Amygdala (tissue), 56 donors: ENCODE measurements at regions not wholly inside any gene's neighbourhood (a gene's known extent, or its start where the extent isn't known, plus 50 kb on each side); places are given as distances from the start of the nearest gene placed in this dataset.

ENCODE experiments used
- DNase-seq, 56 donors: peaks; one replicate each; lab custom pipeline; 2025; lab: John Stamatoyannopoulos, UW

DNA sequence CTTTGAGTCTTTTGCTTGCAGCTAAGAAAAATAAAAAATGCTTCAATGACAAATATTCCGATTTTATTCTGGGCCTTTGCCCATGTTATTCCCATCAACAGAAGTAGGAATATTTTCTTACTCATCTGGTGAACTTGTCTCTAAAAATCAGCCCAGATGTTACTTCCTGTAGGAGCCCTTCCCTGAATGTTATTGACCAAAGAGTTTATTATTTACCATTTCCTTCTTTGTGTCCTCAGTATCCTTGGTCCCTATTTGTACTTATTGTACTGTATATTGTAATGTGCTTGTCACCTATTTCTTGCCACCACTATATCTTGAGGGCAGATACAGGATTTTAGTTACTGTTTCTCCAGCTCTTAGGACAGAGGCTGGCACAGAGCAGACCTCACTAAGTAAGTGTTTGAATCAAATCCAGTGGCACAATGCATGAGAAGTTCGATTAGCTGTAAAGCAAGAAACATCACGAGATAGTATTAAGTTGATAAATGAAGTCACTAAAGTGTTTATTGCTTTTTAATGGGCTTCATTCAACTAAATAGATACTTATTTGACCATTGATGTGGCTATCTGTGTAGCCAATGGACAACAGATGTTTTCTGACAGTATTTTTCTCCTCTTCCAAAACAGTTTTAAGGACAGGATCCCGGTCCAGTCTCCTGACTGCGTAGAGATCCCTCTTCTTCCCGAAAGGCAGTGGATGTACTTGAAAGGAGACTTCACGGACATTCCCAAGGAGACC lies 109.1 kb downstream of the DDX1 start:
- DNase-seq: no peak

- no peak for DNase-seq
These were observed 109.8 kb downstream of the DDX1 start for GRCh38 chr2:15701341-15701907.

- DNase-seq: no peak
These were observed 110.3 kb downstream of the DDX1 start for GRCh38 chr2:15701991-15702390.

DNA sequence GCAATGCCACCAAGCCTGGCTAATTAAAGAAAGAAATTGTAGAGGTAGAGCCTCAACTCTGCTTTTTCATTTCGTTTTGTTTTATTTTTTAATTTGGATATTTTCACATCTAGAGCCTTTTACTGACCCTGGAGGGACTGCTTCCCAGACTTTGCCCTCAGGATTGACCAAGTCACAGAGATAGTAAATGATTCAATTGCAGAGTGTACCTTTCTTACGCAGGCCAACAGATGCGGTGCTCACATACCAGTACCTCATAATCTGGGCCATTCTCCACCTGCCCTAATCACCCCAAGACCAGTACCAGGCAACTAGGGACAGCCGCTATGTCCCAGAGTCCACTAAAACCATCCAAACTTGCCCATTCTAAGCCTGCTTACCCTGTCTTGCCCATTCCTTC lies 110.8 kb downstream of the DDX1 start:
- DNase-seq: no peak

GRCh38 chr2:15703365-15703869 lies 111.7 kb downstream of the DDX1 start:
- DNase-seq: no peak

GRCh38 chr2:15704086-15704787 lies 112.6 kb downstream of the DDX1 start:
- no peak for DNase-seq

GRCh38 chr2:15704788-15705115 lies 113.1 kb downstream of the DDX1 start:
- no peak for DNase-seq

- DNase-seq: no peak
These were observed 113.6 kb downstream of the DDX1 start for GRCh38 chr2:15705310-15705709.

- DNase-seq: no peak
These were observed 114.2 kb downstream of the DDX1 start for GRCh38 chr2:15705839-15706386.

DNA sequence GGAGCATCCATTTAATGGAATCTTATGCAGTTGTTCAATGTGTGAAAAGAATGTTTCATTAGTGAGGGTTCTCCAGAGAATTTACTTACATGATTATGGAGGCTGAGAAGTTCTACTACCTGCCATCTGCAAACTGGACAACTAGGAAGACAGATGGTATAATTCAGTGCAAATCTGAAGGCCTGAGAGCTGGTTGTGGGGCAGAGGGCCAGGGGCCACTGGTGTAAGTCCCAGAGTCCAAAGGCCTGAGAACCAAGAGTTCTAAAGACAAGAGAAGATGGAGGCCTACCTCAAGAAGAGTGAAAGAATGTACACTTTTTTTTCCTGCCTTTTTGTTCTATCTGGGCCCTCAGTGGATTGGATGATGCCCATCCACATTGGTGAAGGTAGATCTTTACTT lies 114.8 kb downstream of the DDX1 start:
- no peak for DNase-seq

DNA sequence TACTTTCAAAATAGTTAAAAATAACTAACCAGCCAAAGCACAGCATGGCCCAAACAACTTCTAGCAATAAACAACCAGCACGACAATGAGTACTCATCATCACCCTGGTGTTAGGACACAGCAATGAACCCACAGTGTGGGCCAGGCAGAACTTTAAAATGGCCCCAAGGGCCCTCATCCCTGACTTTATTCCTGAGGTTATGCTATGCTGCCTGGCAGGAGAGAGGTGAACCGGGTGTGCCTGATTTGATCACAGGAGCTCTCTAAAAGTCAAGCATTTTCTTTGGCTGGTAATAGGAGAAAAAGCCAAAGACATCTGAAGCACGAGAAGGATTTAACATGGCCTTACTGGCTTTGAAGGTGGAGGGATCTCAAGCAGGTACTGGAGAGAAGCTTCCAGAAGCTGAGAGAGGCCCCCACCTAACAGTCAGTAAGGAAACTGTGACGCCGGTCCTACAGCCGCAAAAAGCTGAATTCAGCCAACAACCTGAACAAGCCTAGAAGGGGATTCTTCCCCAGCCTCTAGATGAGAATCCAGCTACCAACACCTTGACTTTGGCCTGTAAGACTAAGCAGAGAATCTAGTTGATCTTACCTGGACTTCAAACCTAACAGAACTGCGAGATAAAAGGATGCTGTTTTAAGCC lies 115.4 kb downstream of the DDX1 start:
- no peak for DNase-seq

DNA sequence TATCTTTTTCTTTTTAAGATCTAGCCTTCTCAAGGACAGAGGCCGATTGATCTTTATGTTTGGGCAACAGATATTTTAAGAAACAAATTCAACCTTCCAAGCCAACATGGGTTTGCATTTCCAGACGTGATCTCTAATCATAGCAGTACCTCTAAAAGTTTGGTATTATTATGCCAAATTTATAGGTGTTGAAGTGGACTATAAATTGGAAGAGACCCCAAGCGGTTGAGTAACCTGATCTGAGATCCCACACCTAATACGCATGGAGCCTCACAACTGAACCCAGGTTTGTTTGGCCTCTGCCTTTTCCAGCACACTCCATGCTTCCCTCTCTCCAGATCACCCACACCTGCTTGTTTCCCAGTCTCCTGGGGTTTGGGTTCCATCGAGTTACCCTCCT lies 116.5 kb downstream of the DDX1 start:
- no peak for DNase-seq

GRCh38 chr2:15708865-15709820 lies 117.5 kb downstream of the DDX1 start:
- no peak for DNase-seq

GRCh38 chr2:15711126-15711860 lies 119.6 kb downstream of the DDX1 start:
- no peak for DNase-seq

DNA sequence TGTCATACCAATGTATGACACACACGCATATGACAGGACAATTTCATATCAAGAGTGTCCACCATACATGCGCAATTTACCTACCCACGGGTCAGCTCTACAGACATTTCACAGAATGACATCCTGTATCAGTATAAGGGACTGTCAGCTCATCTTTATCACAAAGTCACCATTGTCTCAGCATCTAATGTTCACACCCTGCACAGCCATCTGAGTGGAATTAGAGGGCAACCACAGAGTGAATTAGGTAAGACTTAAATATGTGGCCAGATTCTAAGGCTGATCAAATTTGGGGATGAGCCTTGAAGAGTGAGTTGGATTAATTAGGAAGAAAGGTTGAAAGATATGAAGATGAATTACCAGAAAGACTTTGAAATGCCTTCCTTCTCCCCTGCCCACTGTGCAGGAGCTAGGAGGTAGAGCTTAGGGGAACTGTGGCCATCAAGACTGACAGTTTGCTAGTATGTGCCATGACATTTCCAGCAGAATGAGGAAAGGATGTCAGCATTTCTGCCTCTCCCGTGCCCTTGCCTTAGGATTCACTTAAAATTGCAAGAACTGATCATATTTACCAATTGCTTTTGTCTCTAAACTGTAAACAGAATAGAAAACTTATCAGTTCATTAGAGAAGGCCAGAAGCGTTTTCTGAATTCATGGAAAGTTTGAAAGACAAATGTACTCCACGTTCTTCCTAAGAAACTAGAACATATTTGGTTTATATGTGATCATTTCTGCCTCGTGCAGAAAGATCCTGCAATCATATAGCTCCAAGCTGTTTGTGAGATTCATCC lies 121.1 kb downstream of the DDX1 start:
- DNase-seq: no peak

DNA sequence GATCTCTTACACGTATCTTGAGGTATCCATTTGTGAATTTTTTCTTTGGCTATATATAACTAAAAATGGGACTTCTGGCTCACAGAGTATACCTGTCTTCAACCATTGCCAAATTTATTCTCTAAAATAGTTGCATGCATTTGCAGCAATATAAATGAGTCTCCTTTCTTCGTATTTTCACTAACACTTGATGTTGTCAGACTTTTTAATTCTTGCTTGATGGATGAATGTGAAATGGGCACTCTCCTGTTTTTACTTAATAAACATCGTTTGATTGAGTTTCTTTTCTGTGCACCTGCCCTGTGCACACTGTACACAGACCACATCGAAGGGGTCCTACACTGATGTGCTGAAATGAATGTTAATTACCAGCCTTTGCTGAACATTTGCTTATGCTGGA lies 121.8 kb downstream of the DDX1 start:
- no peak for DNase-seq

GRCh38 chr2:15714002-15714401 lies 122.3 kb downstream of the DDX1 start:
- no peak for DNase-seq

DNA sequence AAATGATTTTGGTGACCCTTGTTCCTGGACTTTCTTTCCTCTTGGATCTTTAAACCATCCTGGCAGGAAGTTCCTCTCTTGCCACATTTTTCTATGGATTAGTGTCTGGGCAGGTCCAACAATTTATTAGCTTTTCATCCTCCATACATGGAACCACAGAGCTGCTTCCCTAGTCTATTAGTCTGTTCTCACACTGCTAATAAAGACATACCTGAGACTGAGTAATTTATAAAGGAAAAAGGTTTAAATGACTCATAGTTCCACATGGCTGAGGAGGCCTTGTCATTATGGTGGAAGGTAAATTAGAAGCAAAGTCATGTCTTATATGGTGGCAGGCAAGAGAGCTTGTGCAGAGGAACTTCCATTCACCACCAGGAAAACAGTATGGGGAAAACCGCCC lies 122.9 kb downstream of the DDX1 start:
- no peak for DNase-seq
